Liver (tissue), 3 donors: ENCODE measurements at regions not wholly inside any gene's neighbourhood (a gene's known extent, or its start where the extent isn't known, plus 50 kb on each side); places are given as distances from the start of the nearest gene placed in this dataset.

Source experiments
- CTCF ChIP-seq: fragments of 150-350 bp; IDR thresholded peaks from 2 replicates; pipeline ENCODE4 v1.5.1; 2017; ENCODE audit warnings: improper control_type of control experiment, low read depth, low read length; ENCODE audit not compliant: missing input control
- EGR1 ChIP-seq, 2 donors: IDR thresholded peaks; 2 replicates each; pipeline ENCODE4 v1.6.1; 2016 to 2018; ENCODE audit warnings: antibody characterized with exemption in 2 of 2, low read depth in 2 of 2
- FOXA1 ChIP-seq: IDR thresholded peaks from 2 replicates; pipeline ENCODE4 v1.6.1; 2016; ENCODE audit warnings: antibody characterized with exemption
- FOXA2 ChIP-seq: IDR thresholded peaks from 2 replicates; pipeline ENCODE4 v1.6.1; 2016; ENCODE audit warnings: antibody characterized with exemption
- JUND ChIP-seq, 2 donors: IDR thresholded peaks; 2 replicates each; pipeline ENCODE4 v1.6.1; 2016; ENCODE audit warnings: antibody characterized with exemption in 2 of 2
- RAD21 ChIP-seq, 2 donors: IDR thresholded peaks; 2 replicates each; pipeline ENCODE4 v1.6.1; 2016; ENCODE audit warnings: antibody characterized with exemption in 2 of 2, mild to moderate bottlenecking in 2 of 2
- RXRA ChIP-seq, 2 donors: IDR thresholded peaks; 2 replicates each; pipeline ENCODE4 v1.6.1; 2017 to 2018; ENCODE audit warnings: antibody characterized with exemption in 2 of 2, mild to moderate bottlenecking in 1 of 2
- SP1 ChIP-seq: IDR thresholded peaks from 2 replicates; pipeline ENCODE4 v1.6.1; 2018; ENCODE audit warnings: antibody characterized with exemption, mild to moderate bottlenecking
- TAF1 ChIP-seq: conservative IDR thresholded peaks from 2 replicates; pipeline ENCODE4 v1.6.1; 2016; ENCODE audit warnings: antibody characterized with exemption, mild to moderate bottlenecking
- YY1 ChIP-seq: IDR thresholded peaks from 2 replicates; pipeline ENCODE4 v1.6.1; 2016; ENCODE audit warnings: antibody characterized with exemption, mild to moderate bottlenecking
- ZBTB33 ChIP-seq: IDR thresholded peaks from 2 replicates; pipeline ENCODE4 v1.6.1; 2016; ENCODE audit warnings: antibody characterized with exemption
- TF ChIP-seq, protein P1 (sequence below): IDR thresholded peaks from 2 replicates; pipeline ENCODE4 v1.6.1; 2016; ENCODE audit warnings: antibody characterized with exemption, mild to moderate bottlenecking
- donor health status: healthy.
- donor health status: healthy.

DNA sequence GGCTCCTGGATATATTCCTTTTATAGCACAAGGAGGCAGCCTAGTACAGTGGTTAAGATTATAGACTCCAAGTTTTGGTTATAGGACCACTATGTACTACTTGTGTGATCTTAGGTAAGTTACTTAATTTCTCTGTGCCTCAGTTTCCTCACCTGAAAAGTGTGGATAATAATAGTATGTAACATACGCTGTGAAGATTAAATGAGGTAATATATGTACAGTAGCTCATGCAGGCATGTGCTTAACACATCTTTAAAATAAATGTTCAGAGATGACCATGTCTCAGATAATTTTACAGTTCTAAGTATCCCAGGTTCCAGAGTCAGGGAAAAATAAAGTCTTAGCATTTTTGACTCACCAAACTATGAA, 55.7 kb upstream of the TRABD2B start:
- TF ChIP-seq FOXA1 (no peak), CTCF (no peak), FOXA2 (no peak), ZBTB33 (no peak), TAF1 (no peak), RXRA (IDR thresholded peaks at IDR 0.05) (no peak), RAD21 (IDR thresholded peaks at IDR 0.05) (no peak), YY1 (no peak), SP1 (no peak), EGR1 (IDR thresholded peaks at IDR 0.05; ENCODE audit: low read depth in 2 of 2) (no peak), JUND (IDR thresholded peaks at IDR 0.05) (no peak)
- TF ChIP-seq, protein P1, sequence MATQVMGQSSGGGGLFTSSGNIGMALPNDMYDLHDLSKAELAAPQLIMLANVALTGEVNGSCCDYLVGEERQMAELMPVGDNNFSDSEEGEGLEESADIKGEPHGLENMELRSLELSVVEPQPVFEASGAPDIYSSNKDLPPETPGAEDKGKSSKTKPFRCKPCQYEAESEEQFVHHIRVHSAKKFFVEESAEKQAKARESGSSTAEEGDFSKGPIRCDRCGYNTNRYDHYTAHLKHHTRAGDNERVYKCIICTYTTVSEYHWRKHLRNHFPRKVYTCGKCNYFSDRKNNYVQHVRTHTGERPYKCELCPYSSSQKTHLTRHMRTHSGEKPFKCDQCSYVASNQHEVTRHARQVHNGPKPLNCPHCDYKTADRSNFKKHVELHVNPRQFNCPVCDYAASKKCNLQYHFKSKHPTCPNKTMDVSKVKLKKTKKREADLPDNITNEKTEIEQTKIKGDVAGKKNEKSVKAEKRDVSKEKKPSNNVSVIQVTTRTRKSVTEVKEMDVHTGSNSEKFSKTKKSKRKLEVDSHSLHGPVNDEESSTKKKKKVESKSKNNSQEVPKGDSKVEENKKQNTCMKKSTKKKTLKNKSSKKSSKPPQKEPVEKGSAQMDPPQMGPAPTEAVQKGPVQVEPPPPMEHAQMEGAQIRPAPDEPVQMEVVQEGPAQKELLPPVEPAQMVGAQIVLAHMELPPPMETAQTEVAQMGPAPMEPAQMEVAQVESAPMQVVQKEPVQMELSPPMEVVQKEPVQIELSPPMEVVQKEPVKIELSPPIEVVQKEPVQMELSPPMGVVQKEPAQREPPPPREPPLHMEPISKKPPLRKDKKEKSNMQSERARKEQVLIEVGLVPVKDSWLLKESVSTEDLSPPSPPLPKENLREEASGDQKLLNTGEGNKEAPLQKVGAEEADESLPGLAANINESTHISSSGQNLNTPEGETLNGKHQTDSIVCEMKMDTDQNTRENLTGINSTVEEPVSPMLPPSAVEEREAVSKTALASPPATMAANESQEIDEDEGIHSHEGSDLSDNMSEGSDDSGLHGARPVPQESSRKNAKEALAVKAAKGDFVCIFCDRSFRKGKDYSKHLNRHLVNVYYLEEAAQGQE = no peak
